ENCODE measurements at regions not wholly inside any gene's neighbourhood (a gene's known extent, or its start where the extent isn't known, plus 50 kb on each side); places are given as distances from the start of the nearest gene placed in this dataset.
"Not testable (repeated sequence)": the region's sequence is repeated elsewhere in the genome, so short reads cannot be mapped to it uniquely, and the experiment has no call there.

DNA sequence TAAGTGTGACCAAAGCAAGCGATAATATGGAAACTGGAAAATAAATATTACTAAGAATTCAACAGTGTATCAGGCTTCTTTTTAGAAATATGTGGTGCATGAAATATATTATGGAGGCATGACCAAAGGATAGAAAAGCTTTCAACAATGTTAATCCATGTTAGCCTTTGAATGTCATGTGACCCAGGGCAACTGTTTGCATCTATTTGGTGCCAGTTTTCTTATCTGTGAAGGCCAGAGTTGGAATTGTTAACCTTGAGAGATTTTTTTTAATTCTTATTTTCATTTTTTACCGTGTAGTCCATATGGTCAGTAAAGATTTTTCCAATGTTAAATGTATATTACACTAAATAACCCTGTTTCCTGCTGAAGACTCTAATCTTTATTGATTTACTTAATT is 411.1 kb downstream of the BCKDHB start:
- no peak for DNase-seq (ENCODE audit: low read depth in 1 of 2, low spot score in 1 of 2)
- TF ChIP-seq SPI1 (IDR thresholded peaks at IDR 0.05; ENCODE audit: borderline replicate concordance, low read depth) (no peak), GABPA (IDR thresholded peaks at IDR 0.05; ENCODE audit: low read depth) (no peak), POLR2AphosphoS5 (IDR thresholded peaks at IDR 0.05; ENCODE audit: low read depth) (no peak), CTCF (IDR thresholded peaks at IDR 0.05; ENCODE audit: insufficient read depth, low read length) (no peak)
- TF ChIP-seq, protein P1, sequence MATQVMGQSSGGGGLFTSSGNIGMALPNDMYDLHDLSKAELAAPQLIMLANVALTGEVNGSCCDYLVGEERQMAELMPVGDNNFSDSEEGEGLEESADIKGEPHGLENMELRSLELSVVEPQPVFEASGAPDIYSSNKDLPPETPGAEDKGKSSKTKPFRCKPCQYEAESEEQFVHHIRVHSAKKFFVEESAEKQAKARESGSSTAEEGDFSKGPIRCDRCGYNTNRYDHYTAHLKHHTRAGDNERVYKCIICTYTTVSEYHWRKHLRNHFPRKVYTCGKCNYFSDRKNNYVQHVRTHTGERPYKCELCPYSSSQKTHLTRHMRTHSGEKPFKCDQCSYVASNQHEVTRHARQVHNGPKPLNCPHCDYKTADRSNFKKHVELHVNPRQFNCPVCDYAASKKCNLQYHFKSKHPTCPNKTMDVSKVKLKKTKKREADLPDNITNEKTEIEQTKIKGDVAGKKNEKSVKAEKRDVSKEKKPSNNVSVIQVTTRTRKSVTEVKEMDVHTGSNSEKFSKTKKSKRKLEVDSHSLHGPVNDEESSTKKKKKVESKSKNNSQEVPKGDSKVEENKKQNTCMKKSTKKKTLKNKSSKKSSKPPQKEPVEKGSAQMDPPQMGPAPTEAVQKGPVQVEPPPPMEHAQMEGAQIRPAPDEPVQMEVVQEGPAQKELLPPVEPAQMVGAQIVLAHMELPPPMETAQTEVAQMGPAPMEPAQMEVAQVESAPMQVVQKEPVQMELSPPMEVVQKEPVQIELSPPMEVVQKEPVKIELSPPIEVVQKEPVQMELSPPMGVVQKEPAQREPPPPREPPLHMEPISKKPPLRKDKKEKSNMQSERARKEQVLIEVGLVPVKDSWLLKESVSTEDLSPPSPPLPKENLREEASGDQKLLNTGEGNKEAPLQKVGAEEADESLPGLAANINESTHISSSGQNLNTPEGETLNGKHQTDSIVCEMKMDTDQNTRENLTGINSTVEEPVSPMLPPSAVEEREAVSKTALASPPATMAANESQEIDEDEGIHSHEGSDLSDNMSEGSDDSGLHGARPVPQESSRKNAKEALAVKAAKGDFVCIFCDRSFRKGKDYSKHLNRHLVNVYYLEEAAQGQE (IDR thresholded peaks at IDR 0.05; ENCODE audit: insufficient replicate concordance, low read depth): no peak
- Histone ChIP-seq H3K27ac (replicated peaks) (no peak overlapping the region), H3K27me3 (ENCODE audit: insufficient read depth, poor library complexity, severe bottlenecking) (no peaks in the 10 kb centered on the region), H3K4me3 (replicated peaks; ENCODE audit: insufficient read depth, low read length) (no peak overlapping the region)

DNA sequence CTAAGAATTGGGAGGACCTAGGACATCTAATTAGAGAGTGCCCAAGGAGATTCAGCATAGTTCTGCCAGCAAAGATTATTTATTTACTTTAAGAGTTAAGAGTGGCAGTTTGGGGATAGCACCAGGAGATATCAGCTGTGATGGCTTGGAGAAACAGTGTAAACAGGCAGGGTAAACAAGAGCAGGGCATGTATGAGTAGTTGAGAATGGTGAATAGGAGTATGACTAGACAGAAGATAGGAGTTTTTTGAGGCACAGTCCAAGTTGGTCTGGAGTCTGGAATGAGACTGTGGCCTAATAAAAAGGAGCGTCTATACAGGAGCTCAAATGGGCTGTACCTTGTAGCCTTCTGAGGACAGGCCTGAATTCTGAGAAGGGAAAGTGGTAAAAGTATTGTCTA is 404.1 kb downstream of the BCKDHB start:
- not testable (repeated sequence) for H3K4me3 ChIP-seq (replicated peaks; ENCODE audit: insufficient read depth, low read length); H3K27me3 ChIP-seq (ENCODE audit: insufficient read depth, poor library complexity, severe bottlenecking); DNase-seq (ENCODE audit: low read depth in 1 of 2, low spot score in 1 of 2)

DNA sequence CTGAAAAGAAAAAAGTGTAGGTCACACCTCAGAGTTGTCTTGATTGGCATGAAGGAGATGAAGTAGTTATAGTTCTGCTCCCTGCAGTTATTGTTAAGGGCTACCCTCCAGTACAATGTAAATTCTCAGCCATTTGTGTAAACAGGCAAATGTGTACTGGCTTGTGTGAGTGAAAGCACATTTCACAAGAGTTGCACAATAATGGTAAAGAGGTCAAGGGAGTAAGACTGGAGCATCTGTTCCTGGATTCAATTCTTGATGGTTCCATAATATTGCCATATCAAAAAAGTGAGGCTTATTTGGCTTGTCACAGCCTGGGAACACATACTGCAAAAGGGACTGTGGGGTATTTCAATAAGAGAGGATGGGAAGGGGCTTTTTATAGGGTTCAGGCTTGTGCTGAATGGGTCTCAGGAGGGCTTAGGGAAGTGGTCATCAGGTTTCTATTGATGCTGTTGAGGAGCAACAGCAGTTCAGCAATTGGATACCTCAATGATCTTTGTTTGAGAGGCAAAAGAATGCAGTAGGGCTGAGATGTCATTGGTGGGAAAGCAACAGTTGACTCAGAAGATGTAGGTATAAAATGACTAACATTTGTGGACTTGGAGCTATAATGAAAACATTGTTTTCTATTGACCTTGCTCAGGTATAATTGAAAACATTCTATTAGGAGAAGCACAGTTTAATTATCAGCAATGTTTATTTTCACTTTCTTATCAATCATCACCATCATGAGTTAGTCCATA is 402.6 kb downstream of the BCKDHB start:
- H3K27me3 ChIP-seq (ENCODE audit: insufficient read depth, poor library complexity, severe bottlenecking): no peaks in the 10 kb centered on the region
- H3K27ac ChIP-seq (replicated peaks): no peak overlapping the region
- no peak for TF ChIP-seq SPI1 (IDR thresholded peaks at IDR 0.05; ENCODE audit: borderline replicate concordance, low read depth)
- TF ChIP-seq, protein P1 (IDR thresholded peaks at IDR 0.05; ENCODE audit: insufficient replicate concordance, low read depth): no peak
- no peak for TF ChIP-seq GABPA (IDR thresholded peaks at IDR 0.05; ENCODE audit: low read depth)
- TF ChIP-seq CTCF (IDR thresholded peaks at IDR 0.05; ENCODE audit: insufficient read depth, low read length): no peak
- TF ChIP-seq POLR2AphosphoS5 (IDR thresholded peaks at IDR 0.05; ENCODE audit: low read depth): no peak
- H3K4me3 ChIP-seq (replicated peaks; ENCODE audit: insufficient read depth, low read length): no peak overlapping the region
- DNase-seq (ENCODE audit: low read depth in 1 of 2, low spot score in 1 of 2): no peak

More for the DNA sequence above, 404.1 kb downstream of the BCKDHB start:
- H3K27ac ChIP-seq (replicated peaks): not testable (repeated sequence)

- Histone ChIP-seq H3K4me3 (replicated peaks; ENCODE audit: insufficient read depth, low read length) (no peak overlapping the region), H3K27ac (replicated peaks) (no peak overlapping the region), H3K27me3 (ENCODE audit: insufficient read depth, poor library complexity, severe bottlenecking) (no peaks in the 10 kb centered on the region)
- no peak for DNase-seq (ENCODE audit: low read depth in 1 of 2, low spot score in 1 of 2)
- TF ChIP-seq GABPA (IDR thresholded peaks at IDR 0.05; ENCODE audit: low read depth) (no peak), POLR2AphosphoS5 (IDR thresholded peaks at IDR 0.05; ENCODE audit: low read depth) (no peak), SPI1 (IDR thresholded peaks at IDR 0.05; ENCODE audit: borderline replicate concordance, low read depth) (no peak), CTCF (IDR thresholded peaks at IDR 0.05; ENCODE audit: insufficient read depth, low read length) (no peak)
- TF ChIP-seq, protein P1 (IDR thresholded peaks at IDR 0.05; ENCODE audit: insufficient replicate concordance, low read depth): no peak
Observed at GRCh38 chr6:80504882-80505281, 398.4 kb downstream of the BCKDHB start.

Data from HL-60 (cell line).